Activated CD4-positive, alpha-beta memory T cell treated with anti-CD3 and anti-CD28 coated beads for 36 hours (primary cell): ENCODE measurements at regions not wholly inside any gene's neighbourhood (a gene's known extent, or its start where the extent isn't known, plus 50 kb on each side); places are given as distances from the start of the nearest gene placed in this dataset.

Experiments used
- CTCF ChIA-PET: fragments of 350-600 bp; sonication (Branson Sonifier 250); formaldehyde crosslinking; loops from one replicate; lab custom pipeline; 2021; ENCODE audit warnings: antibody characterized with exemption, inconsistent platforms; lab: Charles Lee
- POLR2A ChIA-PET: fragments of 350-600 bp; sonication (Branson Sonifier 250); formaldehyde crosslinking; loops from one replicate; lab custom pipeline; 2021; ENCODE audit warnings: antibody characterized with exemption; lab: Charles Lee
- DNase-seq: peaks from one replicate; pipeline ENCODE4 v3.0.0-alpha.2; 2020
- H3K27ac Mint-ChIP-seq: one replicate; pipeline ENCODE4 v1.8.0; 2021; ENCODE audit warnings: mixed read lengths
- H3K27me3 Mint-ChIP-seq: one replicate; pipeline ENCODE4 v1.8.0; 2021; ENCODE audit warnings: mixed read lengths
- H3K36me3 Mint-ChIP-seq: one replicate; pipeline ENCODE4 v1.8.0; 2021; ENCODE audit warnings: mixed read lengths
- H3K4me1 Mint-ChIP-seq: one replicate; pipeline ENCODE4 v1.8.0; 2021; ENCODE audit warnings: low read depth, mixed read lengths
- H3K4me3 Mint-ChIP-seq: one replicate; pipeline ENCODE4 v1.8.0; 2021; ENCODE audit warnings: mild to moderate bottlenecking, mixed read lengths
- H3K9me3 Mint-ChIP-seq: one replicate; pipeline ENCODE4 v1.8.0; 2021; ENCODE audit warnings: mixed read lengths
- intact Hi-C: fragments of 100-400 bp; cut with micrococcal nuclease; formaldehyde crosslinking; loops from one replicate; pipeline ENCODE4 v1.15.1; 2023

DNA sequence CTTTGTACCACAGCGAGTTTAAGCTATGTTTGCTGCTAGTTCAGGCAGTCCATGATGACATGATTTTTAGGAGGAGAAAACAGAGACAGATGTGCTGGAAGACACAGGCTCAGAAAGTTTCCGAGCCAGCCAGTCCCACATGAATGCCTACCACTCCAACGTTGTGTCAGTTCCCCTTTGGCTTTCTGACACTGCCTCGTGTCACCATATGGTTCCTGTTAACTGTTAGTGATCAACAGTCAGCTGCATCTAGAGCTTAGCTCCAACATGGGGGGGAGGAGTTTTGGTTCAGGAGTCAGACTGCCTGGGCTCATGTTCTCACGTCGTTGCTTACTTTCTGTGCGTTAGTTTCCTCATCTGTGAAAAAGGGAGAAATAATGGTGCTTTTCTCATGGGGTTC is 343.7 kb downstream of the MID1IP1 start:
- H3K9me3 Mint-ChIP-seq, result no peaks in the 10 kb centered on the region
- intact Hi-C loops, result loop anchor here (5.0 kb wide), 1 partner anchor 378 kb away; no protein-coding TSS in a partner anchor
- no peak overlapping the region for H3K4me3 Mint-ChIP-seq
- ChIA-PET CTCF (no interaction called here), POLR2A (no interaction called here)
- H3K27ac Mint-ChIP-seq, result no peak overlapping the region
- H3K27me3 Mint-ChIP-seq, result no peaks in the 10 kb centered on the region
- H3K36me3 Mint-ChIP-seq, result no peaks in the 10 kb centered on the region
- DNase-seq, result no peak
- no peaks in the 10 kb centered on the region for H3K4me1 Mint-ChIP-seq

DNA sequence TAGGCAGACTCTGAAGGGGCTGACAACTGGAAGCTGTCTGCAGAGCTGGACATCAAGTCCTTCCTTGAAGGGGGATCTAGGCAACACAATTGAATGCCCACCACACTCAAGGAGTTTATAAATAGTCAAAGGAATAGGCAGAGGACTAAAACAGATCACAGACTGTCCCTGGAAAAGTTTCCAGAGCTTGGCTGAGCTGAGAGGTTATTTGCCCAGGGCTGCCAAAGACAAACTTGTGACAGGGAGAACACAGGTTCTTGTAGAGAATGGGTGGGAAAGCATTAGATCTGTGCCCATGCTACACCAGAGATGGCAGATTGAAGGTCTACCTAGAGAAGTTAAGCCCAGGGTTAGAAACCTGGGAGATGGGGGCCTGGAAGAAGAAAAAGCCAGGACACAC is 344.6 kb downstream of the MID1IP1 start:
- H3K4me3 Mint-ChIP-seq, result no peak overlapping the region
- CTCF ChIA-PET, result no interaction called here
- no peak overlapping the region for H3K27ac Mint-ChIP-seq
- DNase-seq, result no peak
- POLR2A ChIA-PET, result no interaction called here
- intact Hi-C loops, result loop anchor here (5.0 kb wide), 1 partner anchor 379 kb away; no protein-coding TSS in a partner anchor
- no peaks in the 10 kb centered on the region for H3K27me3 Mint-ChIP-seq
- H3K9me3 Mint-ChIP-seq, result no peaks in the 10 kb centered on the region
- no peaks in the 10 kb centered on the region for H3K4me1 Mint-ChIP-seq
- H3K36me3 Mint-ChIP-seq, result no peaks in the 10 kb centered on the region

DNA sequence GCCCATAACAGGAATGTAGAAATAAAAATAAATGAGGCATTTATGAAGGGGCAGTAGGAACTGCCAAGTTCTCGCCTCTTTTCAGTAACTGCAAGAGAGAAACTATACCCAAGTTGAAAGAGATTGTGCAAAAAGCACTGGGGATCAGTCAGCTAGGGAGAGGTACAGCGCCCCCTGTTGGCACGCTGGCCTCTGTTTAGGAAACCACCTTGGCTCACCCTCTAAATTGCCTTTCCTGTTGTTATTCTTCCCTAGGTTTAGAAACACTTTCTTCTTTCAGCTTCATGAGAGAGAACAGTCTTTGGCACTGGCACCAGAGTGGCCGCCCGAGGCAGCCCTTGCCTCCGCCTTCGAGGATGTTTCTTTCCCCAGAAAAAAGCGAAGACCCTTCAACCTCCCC is 348.5 kb downstream of the MID1IP1 start:
- peak; percentile 70 for DNase-seq
- CTCF ChIA-PET, result interaction anchor here (0.6 to 3.3 kb wide), 14 partner anchors 10 to 792 kb away, joined by 3 to 14 read pairs (median 4); no protein-coding TSS in a partner anchor
- no peak overlapping the region for H3K27ac Mint-ChIP-seq
- H3K27me3 Mint-ChIP-seq, result no peaks in the 10 kb centered on the region
- intact Hi-C loops, result loop anchor here (1.0 to 5.0 kb wide), 2 partner anchors 382 to 395 kb away; no protein-coding TSS in a partner anchor
- H3K4me1 Mint-ChIP-seq, result no peaks in the 10 kb centered on the region
- no peaks in the 10 kb centered on the region for H3K36me3 Mint-ChIP-seq
- H3K4me3 Mint-ChIP-seq, result no peak overlapping the region
- no peaks in the 10 kb centered on the region for H3K9me3 Mint-ChIP-seq
- POLR2A ChIA-PET, result no interaction called here

DNA sequence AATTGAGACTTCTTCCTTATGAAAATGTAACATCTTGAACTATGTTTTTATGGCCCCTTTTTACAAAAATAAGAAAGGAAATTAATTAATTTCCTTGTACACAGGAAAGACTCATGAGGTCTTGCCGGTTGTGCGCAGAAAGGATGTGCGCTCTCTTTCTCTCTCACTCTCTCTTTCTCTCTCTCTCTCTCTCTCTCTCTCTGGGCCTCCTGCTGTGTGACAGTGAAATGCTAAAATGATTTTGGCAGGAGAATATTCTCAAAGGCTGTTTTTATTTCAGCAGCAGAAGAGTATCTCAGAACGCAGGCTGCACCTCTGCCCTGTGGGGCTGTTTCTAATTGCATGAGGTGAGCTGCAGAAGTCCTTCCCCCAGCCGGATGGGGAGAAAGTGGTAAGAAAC is 349.0 kb downstream of the MID1IP1 start:
- no peak for DNase-seq
- Mint-ChIP-seq H3K27ac (no peak overlapping the region), H3K9me3 (no peaks in the 10 kb centered on the region), H3K4me1 (no peaks in the 10 kb centered on the region), H3K27me3 (no peaks in the 10 kb centered on the region), H3K36me3 (no peaks in the 10 kb centered on the region), H3K4me3 (no peak overlapping the region)
- CTCF ChIA-PET, result interaction anchor here (0.9 to 3.3 kb wide), 7 partner anchors 10 to 396 kb away, joined by 3 to 14 read pairs (median 4); no protein-coding TSS in a partner anchor
- intact Hi-C loops, result no loop called here
- POLR2A ChIA-PET, result no interaction called here

DNA sequence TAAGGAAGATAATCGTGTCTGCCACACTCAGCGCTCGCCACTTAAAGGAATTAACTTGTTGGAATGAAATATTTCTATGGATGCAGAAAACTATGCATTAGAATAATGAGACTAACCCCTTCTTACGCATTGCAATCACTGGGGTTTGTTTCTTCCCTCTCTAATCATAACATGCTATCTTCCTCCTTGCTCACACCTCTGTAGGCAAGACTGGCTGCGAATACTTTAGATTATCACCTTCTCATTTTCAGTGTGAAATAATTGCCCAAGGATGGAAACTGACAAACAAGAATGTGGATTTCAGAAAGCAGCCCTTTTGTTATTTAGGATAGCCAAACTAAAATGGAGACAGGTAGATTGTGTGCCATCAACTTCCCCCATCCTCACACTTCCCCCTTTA is 349.4 kb downstream of the MID1IP1 start:
- Mint-ChIP-seq H3K4me3 (no peak overlapping the region), H3K27ac (no peak overlapping the region), H3K27me3 (no peaks in the 10 kb centered on the region), H3K9me3 (no peaks in the 10 kb centered on the region), H3K36me3 (no peaks in the 10 kb centered on the region), H3K4me1 (no peaks in the 10 kb centered on the region)
- DNase-seq, result no peak
- CTCF ChIA-PET, result interaction anchor here (1.9 to 3.3 kb wide), 2 partner anchors 13 to 15 kb away, joined by 8 to 12 read pairs; no protein-coding TSS in a partner anchor
- intact Hi-C loops, result no loop called here
- POLR2A ChIA-PET, result no interaction called here

- H3K4me1 Mint-ChIP-seq, result no peaks in the 10 kb centered on the region
- no peaks in the 10 kb centered on the region for H3K27me3 Mint-ChIP-seq
- intact Hi-C loops, result no loop called here
- no peaks in the 10 kb centered on the region for H3K9me3 Mint-ChIP-seq
- H3K36me3 Mint-ChIP-seq, result no peaks in the 10 kb centered on the region
- DNase-seq, result peak; percentile 58
- POLR2A ChIA-PET, result interaction anchor here (0.5 kb wide), 1 partner anchor 547 kb away, joined by 3 read pairs; no protein-coding TSS in a partner anchor
- no peak overlapping the region for H3K4me3 Mint-ChIP-seq
- no peak overlapping the region for H3K27ac Mint-ChIP-seq
- CTCF ChIA-PET, result interaction anchor here (0.6 to 3.3 kb wide), 11 partner anchors 9 to 397 kb away, joined by 3 to 12 read pairs (median 3); no protein-coding TSS in a partner anchor
These were observed 350.9 kb downstream of the MID1IP1 start for GRCh38 chrX:39152106-39152649.

DNA sequence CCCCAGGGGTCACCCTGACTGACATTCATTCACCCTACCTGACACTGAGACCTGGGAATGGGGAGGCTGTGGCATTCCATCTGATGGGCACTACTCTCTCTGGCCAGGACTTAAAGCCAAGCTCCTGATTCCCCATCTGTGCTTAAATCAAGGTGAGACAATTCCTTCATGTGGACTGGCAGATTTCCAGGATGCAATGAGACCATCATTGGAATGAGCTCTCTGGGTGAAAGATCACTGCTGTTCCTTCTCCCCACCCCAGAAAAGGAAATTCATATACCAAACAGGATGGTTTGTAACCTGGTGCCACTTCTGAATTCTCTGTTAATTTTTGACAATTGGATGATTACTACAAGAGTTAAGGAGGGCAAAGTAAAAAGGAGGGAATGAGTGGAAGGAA is 354.8 kb downstream of the MID1IP1 start:
- POLR2A ChIA-PET, result no interaction called here
- H3K4me1 Mint-ChIP-seq, result peaks cover 3% of the 10 kb centered on the region
- H3K27ac Mint-ChIP-seq, result no peak overlapping the region

DNA sequence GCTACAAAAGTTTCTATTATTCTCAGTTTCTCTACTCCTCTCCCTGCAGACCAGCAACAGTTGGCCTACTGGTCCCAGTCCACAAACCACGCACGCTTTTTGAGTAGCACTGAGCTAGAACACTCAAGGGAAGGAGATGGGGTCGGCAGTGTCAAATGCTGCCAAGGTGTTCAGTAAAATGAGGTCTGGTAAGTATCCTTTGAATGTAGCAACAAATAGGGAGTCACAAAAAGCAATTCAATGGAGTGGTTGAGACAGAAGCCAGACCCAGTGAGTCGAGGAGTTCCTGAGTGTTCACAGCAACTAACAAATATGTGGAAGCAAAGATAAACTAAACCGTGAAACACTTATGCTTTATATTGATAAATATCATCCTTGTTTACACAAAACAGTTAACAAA is 355.7 kb downstream of the MID1IP1 start:
- DNase-seq, result no peak
- intact Hi-C loops, result no loop called here
- ChIA-PET CTCF (no interaction called here), POLR2A (no interaction called here)
- no peaks in the 10 kb centered on the region for H3K9me3 Mint-ChIP-seq
- no peaks in the 10 kb centered on the region for H3K36me3 Mint-ChIP-seq
- H3K4me1 Mint-ChIP-seq, result peaks cover 8% of the 10 kb centered on the region
- no peak overlapping the region for H3K4me3 Mint-ChIP-seq
- H3K27ac Mint-ChIP-seq, result no peak overlapping the region
- H3K27me3 Mint-ChIP-seq, result no peaks in the 10 kb centered on the region

More for the DNA sequence above, 354.8 kb downstream of the MID1IP1 start:
- Mint-ChIP-seq H3K27me3 (no peaks in the 10 kb centered on the region), H3K36me3 (no peaks in the 10 kb centered on the region), H3K9me3 (no peaks in the 10 kb centered on the region), H3K4me3 (no peak overlapping the region)
- no peak for DNase-seq
- CTCF ChIA-PET, result no interaction called here
- intact Hi-C loops, result no loop called here

DNA sequence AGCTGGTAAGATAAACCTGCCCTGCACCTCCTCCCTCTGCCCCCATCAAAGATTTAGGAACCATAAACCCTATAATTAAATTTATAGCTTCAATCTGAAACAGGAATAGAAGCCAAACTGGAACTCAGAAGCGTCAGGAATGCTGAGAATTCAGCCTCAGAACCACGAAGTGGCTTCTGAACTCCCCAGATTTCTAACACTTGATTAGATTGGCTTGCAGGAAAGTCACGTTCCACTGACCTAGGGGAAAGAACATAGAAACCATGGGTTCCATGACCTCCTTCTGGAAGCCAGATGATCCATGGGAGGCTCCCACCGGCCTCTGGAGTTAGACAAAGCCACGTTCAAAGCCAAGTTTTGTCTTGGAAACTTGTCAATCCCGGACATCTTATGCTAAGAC is 356.5 kb downstream of the MID1IP1 start:
- POLR2A ChIA-PET, result interaction anchor here (0.6 kb wide), 1 partner anchor 530 kb away, joined by 3 read pairs; no protein-coding TSS in a partner anchor
- intact Hi-C loops, result no loop called here
- Mint-ChIP-seq H3K27me3 (no peaks in the 10 kb centered on the region), H3K9me3 (no peaks in the 10 kb centered on the region), H3K4me1 (peaks cover 13% of the 10 kb centered on the region), H3K36me3 (no peaks in the 10 kb centered on the region), H3K4me3 (no peak overlapping the region), H3K27ac (no peak overlapping the region)
- CTCF ChIA-PET, result interaction anchor here (0.6 kb wide), 1 partner anchor 84 kb away, joined by 3 read pairs; no protein-coding TSS in a partner anchor
- DNase-seq, result no peak

GRCh38 chrX:39158801-39159657 is 357.8 kb downstream of the MID1IP1 start:
- H3K27ac Mint-ChIP-seq, result no peak overlapping the region
- no peaks in the 10 kb centered on the region for H3K27me3 Mint-ChIP-seq
- no peaks in the 10 kb centered on the region for H3K9me3 Mint-ChIP-seq
- no peak for DNase-seq
- ChIA-PET CTCF (interaction anchor here (1.1 to 2.1 kb wide), 3 partner anchors 10 to 403 kb away, joined by 3 to 9 read pairs (median 7); no protein-coding TSS in a partner anchor), POLR2A (no interaction called here)
- no peak overlapping the region for H3K4me3 Mint-ChIP-seq
- peaks cover 23% of the 10 kb centered on the region for H3K4me1 Mint-ChIP-seq
- intact Hi-C loops, result no loop called here
- no peaks in the 10 kb centered on the region for H3K36me3 Mint-ChIP-seq

DNA sequence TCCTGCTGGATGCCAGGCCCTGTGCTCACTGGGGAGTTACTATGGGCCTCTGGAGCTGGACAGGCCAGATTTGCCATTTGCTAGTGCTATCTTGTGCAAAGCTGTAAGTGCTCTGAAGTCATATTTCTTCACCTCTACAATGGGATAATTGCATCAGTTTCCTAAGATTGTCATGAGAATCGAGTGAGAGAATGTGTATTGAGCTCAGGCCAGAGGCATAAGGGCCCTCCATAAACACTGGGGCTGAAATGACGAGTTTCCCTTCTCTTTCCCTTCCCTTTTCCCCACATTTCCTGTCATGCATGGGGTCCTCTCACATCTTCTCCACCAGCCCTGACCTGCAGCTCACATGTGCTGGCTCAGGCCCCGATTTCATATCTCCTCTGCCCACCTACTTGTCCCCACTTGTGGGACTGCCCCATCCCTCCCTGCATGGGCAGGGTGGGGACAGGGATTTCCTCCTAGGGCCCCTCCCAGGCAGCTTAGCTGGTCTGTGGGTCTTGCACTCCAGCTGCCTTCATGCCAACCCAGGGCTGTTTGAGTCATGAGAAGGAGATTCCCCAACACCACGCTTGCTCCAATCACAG is 358.8 kb downstream of the MID1IP1 start:
- CTCF ChIA-PET, result interaction anchor here (1.1 to 2.1 kb wide), 3 partner anchors 11 to 404 kb away, joined by 3 to 9 read pairs (median 7); no protein-coding TSS in a partner anchor
- POLR2A ChIA-PET, result no interaction called here
- no peaks in the 10 kb centered on the region for H3K9me3 Mint-ChIP-seq
- no peak overlapping the region for H3K27ac Mint-ChIP-seq
- intact Hi-C loops, result loop anchor here (5.0 to 10.0 kb wide), 2 partner anchors 145 to 172 kb away; no protein-coding TSS in a partner anchor
- no peak for DNase-seq
- H3K27me3 Mint-ChIP-seq, result no peaks in the 10 kb centered on the region
- H3K4me3 Mint-ChIP-seq, result no peak overlapping the region
- H3K4me1 Mint-ChIP-seq, result peaks cover 29% of the 10 kb centered on the region
- no peaks in the 10 kb centered on the region for H3K36me3 Mint-ChIP-seq
